SK-N-SH treated with all-trans-retinoic acid at 6 μM for 48 hours (cell line): ENCODE measurements at regions not wholly inside any gene's neighbourhood (a gene's known extent, or its start where the extent isn't known, plus 50 kb on each side); places are given as distances from the start of the nearest gene placed in this dataset.

Source experiments
- ATAC-seq: fragments of 200-7000 bp; cut with Tn5 transposase; 3 replicates; pipeline ENCODE4 v1.9.1; 2020; ENCODE audit warnings: mild to moderate bottlenecking, moderate library complexity
- ARNTL ChIP-seq: fragments of 450-650 bp; formaldehyde crosslinking; IDR thresholded peaks from 2 replicates; pipeline ENCODE4 v1.5.0; 2020; ENCODE audit warnings: low read depth, mild to moderate bottlenecking, moderate library complexity, borderline replicate concordance
- BACH2 ChIP-seq: fragments of 250-450 bp; sonication (Bioruptor Pico); IDR thresholded peaks from 2 replicates; pipeline ENCODE4 v1.9.0; 2021; ENCODE audit warnings: mild to moderate bottlenecking, borderline replicate concordance
- CSDC2 ChIP-seq: fragments of 250-450 bp; sonication (Bioruptor Pico); IDR thresholded peaks from 2 replicates; pipeline ENCODE4 v1.5.0; 2020; ENCODE audit warnings: mild to moderate bottlenecking, moderate library complexity
- ESRRG ChIP-seq: fragments of 250-450 bp; sonication (Bioruptor Pico); IDR thresholded peaks from 2 replicates; pipeline ENCODE4 v1.6.1; 2021; ENCODE audit warnings: mild to moderate bottlenecking
- GLIS3 ChIP-seq: fragments of 250-450 bp; sonication (Bioruptor Pico); IDR thresholded peaks from 2 replicates; pipeline ENCODE4 v1.5.0; 2020; ENCODE audit warnings: mild to moderate bottlenecking, moderate library complexity
- ISL1 ChIP-seq: fragments of 250-450 bp; sonication (Bioruptor Pico); IDR thresholded peaks from 2 replicates; pipeline ENCODE4 v2.1.2; 2022; ENCODE audit warnings: mild to moderate bottlenecking, moderate library complexity
- OSR1 ChIP-seq: fragments of 250-450 bp; sonication (Bioruptor Pico); IDR thresholded peaks from 2 replicates; pipeline ENCODE4 v1.8.0; 2022; ENCODE audit warnings: moderate library complexity, mild to moderate bottlenecking, inconsistent platforms
- PPARA ChIP-seq: fragments of 250-450 bp; sonication (Bioruptor Pico); IDR thresholded peaks from 2 replicates; pipeline ENCODE4 v1.5.0; 2020; ENCODE audit warnings: mild to moderate bottlenecking, borderline replicate concordance
- RARB ChIP-seq: fragments of 250-450 bp; sonication (Bioruptor Pico); IDR thresholded peaks from 2 replicates; pipeline ENCODE4 v1.8.0; 2021; ENCODE audit warnings: mild to moderate bottlenecking, moderate library complexity
- SNAI2 ChIP-seq: fragments of 250-450 bp; sonication (Bioruptor Pico); IDR thresholded peaks from 2 replicates; pipeline ENCODE4 v1.5.0; 2020; ENCODE audit warnings: mild to moderate bottlenecking, moderate library complexity
- TCF4 ChIP-seq: fragments of 250-450 bp; sonication (Bioruptor Pico); IDR thresholded peaks from 2 replicates; pipeline ENCODE4 v1.8.0; 2021; ENCODE audit warnings: mild to moderate bottlenecking, moderate library complexity, borderline replicate concordance
- TOX ChIP-seq: fragments of 250-450 bp; sonication (Bioruptor Pico); IDR thresholded peaks from 2 replicates; pipeline ENCODE4 v1.8.0; 2021; ENCODE audit warnings: mild to moderate bottlenecking, moderate library complexity, borderline replicate concordance
- ZC3H10 ChIP-seq: fragments of 250-450 bp; sonication (Bioruptor Pico); IDR thresholded peaks from 2 replicates; pipeline ENCODE4 v1.5.1; 2021; ENCODE audit warnings: mild to moderate bottlenecking, moderate library complexity
- ZFP3 ChIP-seq: fragments of 250-450 bp; sonication (Bioruptor Pico); IDR thresholded peaks from 2 replicates; pipeline ENCODE4 v1.5.0; 2020; ENCODE audit warnings: mild to moderate bottlenecking, moderate library complexity
- ZFP30 ChIP-seq: fragments of 450-650 bp; formaldehyde crosslinking; IDR thresholded peaks from 2 replicates; pipeline ENCODE4 v1.5.0; 2022; ENCODE audit warnings: mild to moderate bottlenecking, moderate library complexity
- ZNF565 ChIP-seq: fragments of 450-650 bp; formaldehyde crosslinking; conservative IDR thresholded peaks from 2 replicates; pipeline ENCODE4 v1.5.0; 2020; ENCODE audit warnings: low read depth, mild to moderate bottlenecking, moderate library complexity
- ZNF8 ChIP-seq: fragments of 450-650 bp; formaldehyde crosslinking; IDR thresholded peaks from 2 replicates; pipeline ENCODE4 v1.5.0; 2020; ENCODE audit warnings: mild to moderate bottlenecking, moderate library complexity
- TF ChIP-seq, protein P1 (sequence below): fragments of 250-450 bp; sonication (Bioruptor Pico); IDR thresholded peaks from 2 replicates; pipeline ENCODE4 v1.5.1; 2021; ENCODE audit warnings: mild to moderate bottlenecking, moderate library complexity
- TF ChIP-seq, protein P2 (sequence below): fragments of 250-450 bp; sonication (Bioruptor Pico); IDR thresholded peaks from 2 replicates; pipeline ENCODE4 v1.8.0; 2021; ENCODE audit warnings: low read depth, mild to moderate bottlenecking, moderate library complexity, borderline replicate concordance
- TF ChIP-seq, protein P3 (sequence below): fragments of 250-450 bp; sonication (Bioruptor Pico); IDR thresholded peaks from 2 replicates; pipeline ENCODE4 v1.5.0; 2020; ENCODE audit warnings: mild to moderate bottlenecking, moderate library complexity
- TF ChIP-seq, protein P4 (sequence below): fragments of 250-450 bp; sonication (Bioruptor Pico); IDR thresholded peaks from 2 replicates; pipeline ENCODE4 v1.5.1; 2020; ENCODE audit warnings: low read depth, mild to moderate bottlenecking, moderate library complexity

DNA sequence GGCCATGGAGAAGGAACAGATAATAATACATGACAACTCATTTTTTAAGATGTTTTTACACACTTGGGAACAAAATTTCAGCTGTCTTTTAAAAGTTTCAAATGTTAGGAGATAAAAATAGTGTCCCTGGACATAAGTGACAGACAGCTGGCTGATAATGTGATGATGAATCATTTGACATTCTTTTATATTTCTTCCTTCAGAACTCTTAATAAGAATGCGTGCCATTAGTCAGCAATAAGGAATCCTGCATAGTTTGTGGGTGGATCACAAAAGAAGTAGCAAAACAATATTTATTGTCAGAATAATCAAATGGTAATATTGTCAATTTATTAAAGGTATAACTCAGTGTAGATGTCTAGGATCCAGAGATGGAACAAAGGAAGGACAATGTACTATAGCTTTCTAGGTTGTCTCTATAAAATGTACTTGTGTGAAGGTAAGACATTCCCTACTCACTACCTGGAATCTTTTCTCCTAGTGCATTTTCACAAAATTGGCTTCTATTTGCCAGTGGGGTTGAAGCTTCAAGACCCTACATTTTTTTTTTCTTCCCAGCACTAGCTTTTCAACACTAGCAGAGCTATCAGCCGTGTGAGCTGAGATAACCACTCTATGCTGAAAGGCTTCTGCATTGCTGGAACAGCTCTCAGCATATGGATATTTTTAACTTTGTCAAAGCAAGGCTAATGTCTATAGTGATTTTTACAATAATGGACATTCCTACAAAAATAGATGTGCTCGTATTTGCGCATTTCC, 175.6 kb upstream of the SLITRK6 start:
- ATAC-seq, result no peak
- TF ChIP-seq, protein P1, sequence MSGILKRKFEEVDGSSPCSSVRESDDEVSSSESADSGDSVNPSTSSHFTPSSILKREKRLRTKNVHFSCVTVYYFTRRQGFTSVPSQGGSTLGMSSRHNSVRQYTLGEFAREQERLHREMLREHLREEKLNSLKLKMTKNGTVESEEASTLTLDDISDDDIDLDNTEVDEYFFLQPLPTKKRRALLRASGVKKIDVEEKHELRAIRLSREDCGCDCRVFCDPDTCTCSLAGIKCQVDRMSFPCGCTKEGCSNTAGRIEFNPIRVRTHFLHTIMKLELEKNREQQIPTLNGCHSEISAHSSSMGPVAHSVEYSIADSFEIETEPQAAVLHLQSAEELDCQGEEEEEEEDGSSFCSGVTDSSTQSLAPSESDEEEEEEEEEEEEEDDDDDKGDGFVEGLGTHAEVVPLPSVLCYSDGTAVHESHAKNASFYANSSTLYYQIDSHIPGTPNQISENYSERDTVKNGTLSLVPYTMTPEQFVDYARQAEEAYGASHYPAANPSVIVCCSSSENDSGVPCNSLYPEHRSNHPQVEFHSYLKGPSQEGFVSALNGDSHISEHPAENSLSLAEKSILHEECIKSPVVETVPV (CRISPR knock-in tag), result no peak
- TF ChIP-seq CSDC2 (CRISPR knock-in tag) (no peak), ZNF8 (CRISPR knock-in tag) (no peak), ARNTL (CRISPR knock-in tag) (no peak), SNAI2 (CRISPR knock-in tag) (no peak), ISL1 (no peak), PPARA (CRISPR knock-in tag) (no peak), BACH2 (no peak), RARB (CRISPR knock-in tag) (no peak), ZFP3 (CRISPR knock-in tag) (no peak)
- TF ChIP-seq, protein P2, sequence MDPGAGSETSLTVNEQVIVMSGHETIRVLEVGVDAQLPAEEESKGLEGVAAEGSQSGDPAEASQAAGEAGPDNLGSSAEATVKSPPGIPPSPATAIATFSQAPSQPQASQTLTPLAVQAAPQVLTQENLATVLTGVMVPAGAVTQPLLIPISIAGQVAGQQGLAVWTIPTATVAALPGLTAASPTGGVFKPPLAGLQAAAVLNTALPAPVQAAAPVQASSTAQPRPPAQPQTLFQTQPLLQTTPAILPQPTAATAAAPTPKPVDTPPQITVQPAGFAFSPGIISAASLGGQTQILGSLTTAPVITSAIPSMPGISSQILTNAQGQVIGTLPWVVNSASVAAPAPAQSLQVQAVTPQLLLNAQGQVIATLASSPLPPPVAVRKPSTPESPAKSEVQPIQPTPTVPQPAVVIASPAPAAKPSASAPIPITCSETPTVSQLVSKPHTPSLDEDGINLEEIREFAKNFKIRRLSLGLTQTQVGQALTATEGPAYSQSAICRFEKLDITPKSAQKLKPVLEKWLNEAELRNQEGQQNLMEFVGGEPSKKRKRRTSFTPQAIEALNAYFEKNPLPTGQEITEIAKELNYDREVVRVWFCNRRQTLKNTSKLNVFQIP (CRISPR knock-in tag), result no peak
- TF ChIP-seq, all 23 proteins: peak for 0

DNA sequence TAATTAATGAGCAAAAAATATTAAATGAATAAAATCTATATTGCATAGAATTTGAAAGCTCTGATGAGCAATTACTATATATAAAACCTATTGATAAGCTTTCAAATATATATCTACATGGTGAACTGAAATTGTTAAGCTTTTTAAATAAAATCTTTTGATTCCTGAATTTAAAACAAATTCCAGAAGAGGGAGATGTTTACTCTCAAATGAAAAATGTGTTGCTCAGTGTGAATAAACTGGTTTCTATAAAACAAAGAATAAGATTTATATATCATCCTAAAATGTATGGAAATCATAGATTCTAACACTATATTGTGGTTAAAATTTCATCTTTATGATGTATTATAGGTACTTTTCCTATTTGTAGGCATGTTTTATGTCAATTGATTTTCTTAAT, 171.5 kb upstream of the SLITRK6 start:
- ATAC-seq, result no peak

DNA sequence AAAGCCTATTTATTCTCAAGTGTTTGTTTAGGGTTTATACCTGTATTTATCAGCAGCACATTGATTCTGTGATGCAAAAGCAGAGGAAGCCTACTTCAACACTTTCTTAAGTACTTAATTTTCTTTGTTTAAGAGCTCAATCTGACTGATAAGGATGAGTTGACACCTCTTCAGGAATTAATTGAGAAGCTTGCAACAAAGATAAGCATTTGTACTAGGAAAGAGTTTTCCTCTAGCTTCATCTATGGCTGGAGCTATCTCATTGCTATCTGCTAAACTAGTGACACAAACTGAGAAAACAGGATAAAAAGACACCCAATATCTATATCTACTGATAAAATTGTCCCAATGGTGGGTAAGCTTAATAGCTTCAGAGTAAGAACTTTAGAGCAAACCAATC, 170.1 kb upstream of the SLITRK6 start:
- ATAC-seq, result no peak
- TF ChIP-seq, protein P1 (CRISPR knock-in tag), result no peak
- TF ChIP-seq GLIS3 (CRISPR knock-in tag) (no peak), ZNF8 (CRISPR knock-in tag) (no peak), SNAI2 (CRISPR knock-in tag) (no peak), CSDC2 (CRISPR knock-in tag) (no peak), BACH2 (no peak), TOX (CRISPR knock-in tag) (no peak), ZFP30 (CRISPR knock-in tag) (no peak)
- TF ChIP-seq, protein P3, sequence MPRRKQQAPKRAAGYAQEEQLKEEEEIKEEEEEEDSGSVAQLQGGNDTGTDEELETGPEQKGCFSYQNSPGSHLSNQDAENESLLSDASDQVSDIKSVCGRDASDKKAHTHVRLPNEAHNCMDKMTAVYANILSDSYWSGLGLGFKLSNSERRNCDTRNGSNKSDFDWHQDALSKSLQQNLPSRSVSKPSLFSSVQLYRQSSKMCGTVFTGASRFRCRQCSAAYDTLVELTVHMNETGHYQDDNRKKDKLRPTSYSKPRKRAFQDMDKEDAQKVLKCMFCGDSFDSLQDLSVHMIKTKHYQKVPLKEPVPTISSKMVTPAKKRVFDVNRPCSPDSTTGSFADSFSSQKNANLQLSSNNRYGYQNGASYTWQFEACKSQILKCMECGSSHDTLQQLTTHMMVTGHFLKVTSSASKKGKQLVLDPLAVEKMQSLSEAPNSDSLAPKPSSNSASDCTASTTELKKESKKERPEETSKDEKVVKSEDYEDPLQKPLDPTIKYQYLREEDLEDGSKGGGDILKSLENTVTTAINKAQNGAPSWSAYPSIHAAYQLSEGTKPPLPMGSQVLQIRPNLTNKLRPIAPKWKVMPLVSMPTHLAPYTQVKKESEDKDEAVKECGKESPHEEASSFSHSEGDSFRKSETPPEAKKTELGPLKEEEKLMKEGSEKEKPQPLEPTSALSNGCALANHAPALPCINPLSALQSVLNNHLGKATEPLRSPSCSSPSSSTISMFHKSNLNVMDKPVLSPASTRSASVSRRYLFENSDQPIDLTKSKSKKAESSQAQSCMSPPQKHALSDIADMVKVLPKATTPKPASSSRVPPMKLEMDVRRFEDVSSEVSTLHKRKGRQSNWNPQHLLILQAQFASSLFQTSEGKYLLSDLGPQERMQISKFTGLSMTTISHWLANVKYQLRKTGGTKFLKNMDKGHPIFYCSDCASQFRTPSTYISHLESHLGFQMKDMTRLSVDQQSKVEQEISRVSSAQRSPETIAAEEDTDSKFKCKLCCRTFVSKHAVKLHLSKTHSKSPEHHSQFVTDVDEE (CRISPR knock-in tag), result no peak

More for the DNA sequence above, 171.5 kb upstream of the SLITRK6 start:
- TF ChIP-seq, protein P4, sequence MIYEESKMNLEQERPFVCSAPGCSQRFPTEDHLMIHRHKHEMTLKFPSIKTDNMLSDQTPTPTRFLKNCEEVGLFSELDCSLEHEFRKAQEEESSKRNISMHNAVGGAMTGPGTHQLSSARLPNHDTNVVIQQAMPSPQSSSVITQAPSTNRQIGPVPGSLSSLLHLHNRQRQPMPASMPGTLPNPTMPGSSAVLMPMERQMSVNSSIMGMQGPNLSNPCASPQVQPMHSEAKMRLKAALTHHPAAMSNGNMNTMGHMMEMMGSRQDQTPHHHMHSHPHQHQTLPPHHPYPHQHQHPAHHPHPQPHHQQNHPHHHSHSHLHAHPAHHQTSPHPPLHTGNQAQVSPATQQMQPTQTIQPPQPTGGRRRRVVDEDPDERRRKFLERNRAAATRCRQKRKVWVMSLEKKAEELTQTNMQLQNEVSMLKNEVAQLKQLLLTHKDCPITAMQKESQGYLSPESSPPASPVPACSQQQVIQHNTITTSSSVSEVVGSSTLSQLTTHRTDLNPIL (CRISPR knock-in tag), result no peak
- TF ChIP-seq BACH2, result no peak
- TF ChIP-seq OSR1 (CRISPR knock-in tag), result no peak
- no peak for TF ChIP-seq ZFP30 (CRISPR knock-in tag)
- no peak for TF ChIP-seq ISL1
- TF ChIP-seq ZC3H10 (CRISPR knock-in tag), result no peak
- no peak for TF ChIP-seq GLIS3 (CRISPR knock-in tag)
- TF ChIP-seq ZFP3 (CRISPR knock-in tag), result no peak
- no peak for TF ChIP-seq PPARA (CRISPR knock-in tag)
- TF ChIP-seq ZNF565 (CRISPR knock-in tag), result no peak
- no peak for TF ChIP-seq TOX (CRISPR knock-in tag)
- no peak for TF ChIP-seq ESRRG (CRISPR knock-in tag)
- TF ChIP-seq CSDC2 (CRISPR knock-in tag), result no peak
- no peak for TF ChIP-seq TCF4 (CRISPR knock-in tag)
- TF ChIP-seq, protein P3 (CRISPR knock-in tag), result no peak
- no peak for TF ChIP-seq RARB (CRISPR knock-in tag)
- TF ChIP-seq, protein P1 (CRISPR knock-in tag), result no peak
- TF ChIP-seq ZNF8 (CRISPR knock-in tag), result no peak
